DND-41 (cell line): ENCODE measurements at regions not wholly inside any gene's neighbourhood (a gene's known extent, or its start where the extent isn't known, plus 50 kb on each side); places are given as distances from the start of the nearest gene placed in this dataset.
"Not testable (repeated sequence)": the region's sequence is repeated elsewhere in the genome, so short reads cannot be mapped to it uniquely, and the experiment has no call there.

ENCODE experiments used
- ATAC-seq: fragments of 200-7000 bp; cut with Tn5 transposase; 3 replicates; pipeline ENCODE4 v1.9.1; 2021; ENCODE audit warnings: low read depth; ENCODE audit not compliant: insufficient read depth
- DNase-seq: peaks from one replicate; pipeline ENCODE4 v3.0.0-alpha.2; 2020
- H2AFZ ChIP-seq: 2 replicates; pipeline ENCODE4 v1.6.0; 2012; ENCODE audit warnings: low read depth, low read length
- H3K27ac ChIP-seq: 2 replicates; pipeline ENCODE4 v1.5.1; 2012; ENCODE audit warnings: low read length, inconsistent platforms
- H3K27me3 ChIP-seq: fragments of 200-600 bp; sonication (generic); 2 replicates; pipeline ENCODE4 v1.6.0; 2012; ENCODE audit warnings: low read length, mild to moderate bottlenecking, inconsistent platforms; ENCODE audit not compliant: insufficient read depth, poor library complexity
- H3K36me3 ChIP-seq: 2 replicates; pipeline ENCODE4 v1.5.1; 2012; ENCODE audit warnings: low read length, inconsistent platforms; ENCODE audit not compliant: insufficient read depth
- H3K4me1 ChIP-seq: 2 replicates; pipeline ENCODE4 v1.5.1; 2012; ENCODE audit warnings: mild to moderate bottlenecking, low read length; ENCODE audit not compliant: insufficient read depth
- H3K4me2 ChIP-seq: 2 replicates; pipeline ENCODE4 v1.6.0; 2012; ENCODE audit warnings: mild to moderate bottlenecking, moderate library complexity, low read length, inconsistent platforms; ENCODE audit not compliant: insufficient read depth
- H3K4me3 ChIP-seq, 2 experiments: fragments of 200-600 bp in 1 of 2; shearing (Covaris generic) in 1 of 2; 2 replicates each; pipeline ENCODE4 v1.5.1; 2012 to 2016; ENCODE audit warnings: inconsistent platforms in 2 of 2, low read length in 2 of 2, mild to moderate bottlenecking in 2 of 2, low read depth in 1 of 2, moderate library complexity in 1 of 2
- H3K79me2 ChIP-seq: 2 replicates; pipeline ENCODE4 v1.6.0; 2012; ENCODE audit warnings: low read length, inconsistent platforms; ENCODE audit not compliant: insufficient read depth
- H3K9ac ChIP-seq: 2 replicates; pipeline ENCODE4 v1.6.0; 2012; ENCODE audit warnings: low read depth, mild to moderate bottlenecking, inconsistent platforms, low read length, moderate library complexity
- H3K9me3 ChIP-seq: 2 replicates; pipeline ENCODE4 v1.5.1; 2012; ENCODE audit warnings: low read length, moderate library complexity, mild to moderate bottlenecking, inconsistent platforms; ENCODE audit not compliant: insufficient read depth, severe bottlenecking
- H4K20me1 ChIP-seq: 2 replicates; pipeline ENCODE4 v1.6.0; 2012; ENCODE audit warnings: low read length; ENCODE audit not compliant: insufficient read depth
- EZH2 ChIP-seq: IDR thresholded peaks from 3 replicates; pipeline ENCODE4 v1.6.1; 2012; ENCODE audit warnings: borderline replicate concordance, low read depth, mild to moderate bottlenecking, moderate library complexity, low read length, inconsistent platforms; ENCODE audit not compliant: severe bottlenecking
- TF ChIP-seq, protein P1 (sequence below): IDR thresholded peaks from 2 replicates; pipeline ENCODE4 v1.5.1; 2012; ENCODE audit warnings: borderline replicate concordance, low read length, moderate library complexity, mild to moderate bottlenecking; ENCODE audit not compliant: poor library complexity, severe bottlenecking; ENCODE audit errors: extremely low read depth

DNA sequence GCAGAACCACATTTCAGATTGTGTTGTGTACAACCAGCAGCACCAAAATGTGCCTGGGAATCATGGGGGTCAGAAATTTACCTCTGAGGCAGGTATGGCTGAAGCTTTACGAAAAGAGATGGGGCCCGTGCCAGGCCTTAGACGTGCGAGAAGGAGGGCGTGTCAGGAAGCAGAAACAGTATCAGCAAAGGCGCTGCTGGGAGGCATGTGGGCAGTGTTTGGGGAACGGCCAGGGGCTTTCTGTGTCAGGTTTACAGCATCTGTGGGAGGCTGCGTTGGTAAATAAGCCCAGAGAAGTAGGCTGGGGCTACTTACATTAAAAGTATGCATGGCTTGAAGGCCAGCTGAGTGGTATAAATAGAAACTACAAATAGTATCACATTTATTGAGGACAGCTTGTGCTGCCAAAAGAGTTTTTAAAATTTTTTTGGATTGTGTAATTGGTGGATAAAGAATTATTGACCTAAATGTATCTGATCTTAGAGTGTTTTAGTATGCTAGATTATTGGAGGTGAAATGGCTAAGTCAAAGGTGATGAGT lies 120.5 kb upstream of the SIMC1 start:
- H4K20me1 ChIP-seq, H3K36me3 ChIP-seq, H2AFZ ChIP-seq, ATAC-seq, H3K27ac ChIP-seq, H3K9ac ChIP-seq, H3K4me2 ChIP-seq, H3K4me3 ChIP-seq, H3K4me1 ChIP-seq, DNase-seq, H3K9me3 ChIP-seq, H3K27me3 ChIP-seq, H3K79me2 ChIP-seq: not testable (repeated sequence)

DNA sequence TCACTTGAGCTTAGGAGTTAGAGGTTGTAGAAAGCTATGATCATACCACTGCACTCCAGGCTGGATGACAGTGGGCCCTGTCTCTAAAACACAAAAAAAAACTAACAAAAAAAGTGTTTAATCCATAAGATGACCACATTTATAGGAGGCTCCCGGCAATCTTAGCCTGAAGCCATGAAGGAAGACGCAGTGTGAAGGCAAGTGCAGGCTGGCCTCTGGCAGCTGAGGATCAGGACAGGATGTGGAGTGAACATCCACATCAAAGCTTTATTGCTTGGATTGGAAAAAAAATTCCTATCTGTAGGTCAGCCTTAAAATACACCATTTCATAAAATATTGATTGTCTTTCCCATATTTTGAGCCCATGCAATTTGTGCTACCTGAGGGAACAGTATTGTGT lies 115.9 kb upstream of the SIMC1 start:
- not testable (repeated sequence) for H3K9ac ChIP-seq, H3K36me3 ChIP-seq, H3K27me3 ChIP-seq, H3K79me2 ChIP-seq, DNase-seq, H4K20me1 ChIP-seq, H2AFZ ChIP-seq, H3K9me3 ChIP-seq, ATAC-seq, H3K4me1 ChIP-seq, H3K4me3 ChIP-seq, H3K4me2 ChIP-seq, H3K27ac ChIP-seq

DNA sequence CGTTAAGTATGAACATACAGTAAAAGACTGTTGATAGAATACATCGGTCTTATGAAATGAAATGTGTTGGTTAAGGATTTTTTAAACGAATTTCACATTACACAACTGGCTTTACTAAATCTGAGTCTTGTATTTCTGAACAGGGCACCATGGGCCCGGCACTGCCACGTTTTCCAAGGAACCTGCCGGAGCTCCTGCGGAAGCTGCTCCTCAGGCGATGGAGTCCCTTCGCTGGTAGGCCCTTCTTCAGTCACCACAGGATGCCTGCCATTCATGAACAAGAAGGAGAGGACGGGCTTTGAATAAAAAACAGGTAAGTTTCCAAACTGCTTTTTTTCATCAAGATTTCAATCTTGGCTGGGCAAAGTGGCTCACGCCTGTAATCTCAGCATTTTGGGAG lies 114.1 kb upstream of the SIMC1 start:
- not testable (repeated sequence) for H3K27ac ChIP-seq, H3K27me3 ChIP-seq, H3K4me3 ChIP-seq, ATAC-seq, H3K4me1 ChIP-seq, H2AFZ ChIP-seq, H3K4me2 ChIP-seq, H3K9me3 ChIP-seq, DNase-seq, H4K20me1 ChIP-seq, H3K36me3 ChIP-seq, H3K79me2 ChIP-seq, H3K9ac ChIP-seq

- no peaks in the 10 kb centered on the region for H3K79me2 ChIP-seq
- no peak overlapping the region for H3K27ac ChIP-seq
- no peaks in the 10 kb centered on the region for H3K4me1 ChIP-seq
- no peaks in the 10 kb centered on the region for H3K27me3 ChIP-seq
- no peak for TF ChIP-seq EZH2
- TF ChIP-seq, protein P1, sequence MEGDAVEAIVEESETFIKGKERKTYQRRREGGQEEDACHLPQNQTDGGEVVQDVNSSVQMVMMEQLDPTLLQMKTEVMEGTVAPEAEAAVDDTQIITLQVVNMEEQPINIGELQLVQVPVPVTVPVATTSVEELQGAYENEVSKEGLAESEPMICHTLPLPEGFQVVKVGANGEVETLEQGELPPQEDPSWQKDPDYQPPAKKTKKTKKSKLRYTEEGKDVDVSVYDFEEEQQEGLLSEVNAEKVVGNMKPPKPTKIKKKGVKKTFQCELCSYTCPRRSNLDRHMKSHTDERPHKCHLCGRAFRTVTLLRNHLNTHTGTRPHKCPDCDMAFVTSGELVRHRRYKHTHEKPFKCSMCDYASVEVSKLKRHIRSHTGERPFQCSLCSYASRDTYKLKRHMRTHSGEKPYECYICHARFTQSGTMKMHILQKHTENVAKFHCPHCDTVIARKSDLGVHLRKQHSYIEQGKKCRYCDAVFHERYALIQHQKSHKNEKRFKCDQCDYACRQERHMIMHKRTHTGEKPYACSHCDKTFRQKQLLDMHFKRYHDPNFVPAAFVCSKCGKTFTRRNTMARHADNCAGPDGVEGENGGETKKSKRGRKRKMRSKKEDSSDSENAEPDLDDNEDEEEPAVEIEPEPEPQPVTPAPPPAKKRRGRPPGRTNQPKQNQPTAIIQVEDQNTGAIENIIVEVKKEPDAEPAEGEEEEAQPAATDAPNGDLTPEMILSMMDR: no peak
- H3K9me3 ChIP-seq: no peaks in the 10 kb centered on the region
- no peaks in the 10 kb centered on the region for H4K20me1 ChIP-seq
- H3K4me2 ChIP-seq: no peak overlapping the region
- ATAC-seq: no peak
- DNase-seq: no peak
- no peak overlapping the region for H3K9ac ChIP-seq
- H3K4me3 ChIP-seq: no peak overlapping the region
- no peak overlapping the region for H2AFZ ChIP-seq
- no peaks in the 10 kb centered on the region for H3K36me3 ChIP-seq
Observed at GRCh38 chr5:176131771-176132170, 106.5 kb upstream of the SIMC1 start.

- TF ChIP-seq EZH2: no peak
- Histone ChIP-seq H2AFZ (no peak overlapping the region), H3K4me3 (no peak overlapping the region), H3K79me2 (no peaks in the 10 kb centered on the region), H3K9ac (no peak overlapping the region), H3K27ac (no peak overlapping the region), H3K27me3 (no peaks in the 10 kb centered on the region), H3K9me3 (no peaks in the 10 kb centered on the region), H4K20me1 (no peaks in the 10 kb centered on the region), H3K4me1 (no peaks in the 10 kb centered on the region), H3K36me3 (no peaks in the 10 kb centered on the region), H3K4me2 (no peak overlapping the region)
- DNase-seq (no peak), ATAC-seq (no peak)
Observed at GRCh38 chr5:176132471-176133288, 105.5 kb upstream of the SIMC1 start.
